HG03175 (cell line): ENCODE measurements at regions not wholly inside any gene's neighbourhood (a gene's known extent, or its start where the extent isn't known, plus 50 kb on each side); places are given as distances from the start of the nearest gene placed in this dataset.
"Not testable (repeated sequence)": the region's sequence is repeated elsewhere in the genome, so short reads cannot be mapped to it uniquely, and the experiment has no call there.

Source experiments
- ATAC-seq: cut with Tn5 transposase; IDR thresholded peaks from one replicate; pipeline ENCODE4 v1.9.1; 2021; ENCODE audit warnings: mild to moderate bottlenecking, moderate library complexity; ENCODE audit not compliant: unreplicated experiment

- ATAC-seq, result no peak
Observed at GRCh38 chr4:95898226-95898625, 58.3 kb downstream of the PDHA2 start.

GRCh38 chr4:95909211-95909610 lies 69.3 kb downstream of the PDHA2 start:
- no peak for ATAC-seq

- ATAC-seq, result no peak
Observed at GRCh38 chr4:95910749-95911148, 70.9 kb downstream of the PDHA2 start.

GRCh38 chr4:95921470-95921869 lies 81.6 kb downstream of the PDHA2 start:
- no peak for ATAC-seq

- ATAC-seq, result no peak
Observed at GRCh38 chr4:95929448-95930064, 89.7 kb downstream of the PDHA2 start.

GRCh38 chr4:95939141-95939540 lies 99.2 kb downstream of the PDHA2 start:
- no peak for ATAC-seq

- ATAC-seq, result no peak
Observed at GRCh38 chr4:95949136-95949765, 109.4 kb downstream of the PDHA2 start.

- ATAC-seq, result no peak
Observed at GRCh38 chr4:95949808-95950207, 109.9 kb downstream of the PDHA2 start.

GRCh38 chr4:95952538-95952937 lies 112.6 kb downstream of the PDHA2 start:
- ATAC-seq, result not testable (repeated sequence)

GRCh38 chr4:95956094-95956493 lies 116.2 kb downstream of the PDHA2 start:
- ATAC-seq, result no peak

GRCh38 chr4:95957054-95957453 lies 117.2 kb downstream of the PDHA2 start:
- no peak for ATAC-seq

- ATAC-seq, result no peak
Observed at GRCh38 chr4:95957759-95958158, 117.9 kb downstream of the PDHA2 start.

- ATAC-seq, result no peak
Observed at GRCh38 chr4:95959182-95959581, 119.3 kb downstream of the PDHA2 start.

- no peak for ATAC-seq
Observed at GRCh38 chr4:95959633-95960032, 119.7 kb downstream of the PDHA2 start.

GRCh38 chr4:95963456-95963855 lies 123.6 kb downstream of the PDHA2 start:
- no peak for ATAC-seq

GRCh38 chr4:95979961-95980876 lies 140.3 kb downstream of the PDHA2 start:
- no peak for ATAC-seq

GRCh38 chr4:95980877-95981360 lies 141.0 kb downstream of the PDHA2 start:
- no peak for ATAC-seq

GRCh38 chr4:95981591-95981990 lies 141.7 kb downstream of the PDHA2 start:
- ATAC-seq, result no peak

- ATAC-seq, result no peak
Observed at GRCh38 chr4:95982516-95982915, 142.6 kb downstream of the PDHA2 start.

- no peak for ATAC-seq
Observed at GRCh38 chr4:95984081-95984480, 144.2 kb downstream of the PDHA2 start.

GRCh38 chr4:95985051-95985450 lies 145.2 kb downstream of the PDHA2 start:
- no peak for ATAC-seq
